Sigmoid colon (tissue), 6 donors: ENCODE measurements at regions not wholly inside any gene's neighbourhood (a gene's known extent, or its start where the extent isn't known, plus 50 kb on each side); places are given as distances from the start of the nearest gene placed in this dataset.

ENCODE experiments used
- DNase-seq: peaks from one replicate; pipeline ENCODE4 v3.0.0-alpha.2; 2019
- H3K27ac ChIP-seq, 4 donors: fragments of 200-600 bp; sonication (generic); one replicate each; pipeline ENCODE4 v1.5.1; 2016 to 2019; ENCODE audit warnings: mild to moderate bottlenecking in 1 of 4
- H3K27me3 ChIP-seq, 3 donors: fragments of 200-600 bp; sonication (generic); one replicate each; pipeline ENCODE4 v1.5.1; 2019; ENCODE audit warnings: mild to moderate bottlenecking in 1 of 3
- H3K36me3 ChIP-seq, 4 donors: fragments of 200-600 bp; sonication (generic); one replicate each; pipeline ENCODE4 v1.5.1; 2016 to 2019
- H3K4me1 ChIP-seq, 4 donors: fragments of 200-600 bp; sonication (generic); one replicate each; pipeline ENCODE4 v1.5.1; 2017 to 2019
- H3K4me3 ChIP-seq, 4 donors: fragments of 200-600 bp; sonication (generic); one replicate each; pipeline ENCODE4 v1.5.1; 2017 to 2019; ENCODE audit warnings: mild to moderate bottlenecking in 2 of 4, moderate library complexity in 1 of 4
- H3K9me3 ChIP-seq, 4 donors: fragments of 200-600 bp in 3 of 4; sonication (generic) in 3 of 4; one replicate each; pipeline versions ENCODE4 v1.5.1 to v1.6.1; 2013 to 2019
- CTCF ChIP-seq, 4 experiments: fragments of 450-650 bp in 3 of 4; fragments of 200-600 bp in 1 of 4; IDR thresholded peaks; one replicate each; pipeline ENCODE4 v1.5.1; 2016 to 2019; ENCODE audit warnings: antibody characterized with exemption in 4 of 4, mild to moderate bottlenecking in 3 of 4, moderate library complexity in 2 of 4
- EP300 ChIP-seq, 4 donors: sonication (generic); formaldehyde crosslinking; IDR thresholded peaks; one replicate each; pipeline ENCODE4 v1.6.1; 2017; ENCODE audit warnings: antibody characterized with exemption in 4 of 4
- POLR2A ChIP-seq, 2 donors: fragments of 450-650 bp; IDR thresholded peaks; one replicate each; pipeline ENCODE4 v1.6.1; 2016; ENCODE audit warnings: antibody characterized with exemption in 2 of 2, mild to moderate bottlenecking in 2 of 2, moderate library complexity in 2 of 2
- POLR2AphosphoS5 ChIP-seq, 4 donors: sonication (generic); formaldehyde crosslinking; IDR thresholded peaks; one replicate each; pipeline ENCODE4 v1.6.1; 2017; ENCODE audit warnings: antibody characterized with exemption in 4 of 4
- WGBS, 2 donors: extraction: QIAGEN DNeasy Blood & Tissue Kit; methylation state at CpG; one replicate each; pipeline ENCODE4 v1.1.7; 2013; 5-methylcytosine and 5-hydroxymethylcytosine counted together
- intact Hi-C: fragments of 100-400 bp; cut with DNase I; formaldehyde crosslinking; loops from one replicate; pipeline ENCODE4 v1.15.1; 2023
- donor health status: healthy with polysubstance abuse.
- donor health status: healthy.

GRCh38 chr9:16342246-16343020, 528.0 kb downstream of the BNC2 start:
- Histone ChIP-seq H3K27me3 (no peaks in the 10 kb centered on the region), H3K4me3 (no peak overlapping the region), H3K9me3 (no peaks in the 10 kb centered on the region), H3K4me1 (peaks cover 0 to 14% (median 0%) of the 10 kb centered on the region in 4 donors), H3K36me3 (no peaks in the 10 kb centered on the region), H3K27ac (peak overlapping the region in 1 of 4 donors; percentile 61)
- TF ChIP-seq POLR2AphosphoS5 (IDR thresholded peaks at IDR 0.05) (no peak), CTCF (IDR thresholded peaks at IDR 0.05) (no peak), EP300 (IDR thresholded peaks at IDR 0.05) (no peak), POLR2A (IDR thresholded peaks at IDR 0.05) (no peak)
- 90 to 92% methylated on average over 7 of the region's 7 CpGs for WGBS, 2 donors
- intact Hi-C loops, result no loop called here
- DNase-seq, result no peak

GRCh38 chr9:16343249-16344237, 526.9 kb downstream of the BNC2 start:
- H3K4me3 ChIP-seq, result no peak overlapping the region
- intact Hi-C loops, result no loop called here
- no peaks in the 10 kb centered on the region for H3K9me3 ChIP-seq
- no peaks in the 10 kb centered on the region for H3K27me3 ChIP-seq
- WGBS, 2 donors, result 76 to 79% methylated on average over 12 of the region's 12 CpGs
- no peaks in the 10 kb centered on the region for H3K36me3 ChIP-seq
- peaks cover 0 to 11% (median 0%) of the 10 kb centered on the region in 4 donors for H3K4me1 ChIP-seq
- no peak for TF ChIP-seq POLR2A (IDR thresholded peaks at IDR 0.05)
- TF ChIP-seq POLR2AphosphoS5 (IDR thresholded peaks at IDR 0.05), result no peak
- no peak for TF ChIP-seq CTCF (IDR thresholded peaks at IDR 0.05)
- no peak for TF ChIP-seq EP300 (IDR thresholded peaks at IDR 0.05)
- H3K27ac ChIP-seq, result peak overlapping the region in 3 of 4 donors; percentile 29 to 61 (median 34)
- DNase-seq, result no peak

- 77 to 82% methylated on average over 6 of the region's 6 CpGs for WGBS, 2 donors
- intact Hi-C loops, result no loop called here
- Histone ChIP-seq H3K9me3 (no peaks in the 10 kb centered on the region), H3K27ac (peak overlapping the region in 3 of 4 donors; percentile 29 to 61 (median 34)), H3K36me3 (no peaks in the 10 kb centered on the region), H3K4me1 (peaks cover 0 to 11% (median 0%) of the 10 kb centered on the region in 4 donors), H3K4me3 (no peak overlapping the region), H3K27me3 (no peaks in the 10 kb centered on the region)
- DNase-seq, result no peak
- TF ChIP-seq EP300 (IDR thresholded peaks at IDR 0.05), result no peak
- TF ChIP-seq POLR2AphosphoS5 (IDR thresholded peaks at IDR 0.05), result no peak
- no peak for TF ChIP-seq CTCF (IDR thresholded peaks at IDR 0.05)
- TF ChIP-seq POLR2A (IDR thresholded peaks at IDR 0.05), result no peak
Measured at GRCh38 chr9:16344343-16344742, 526.1 kb downstream of the BNC2 start.

GRCh38 chr9:16345902-16346301, 524.6 kb downstream of the BNC2 start:
- Histone ChIP-seq H3K4me3 (no peak overlapping the region), H3K27me3 (no peaks in the 10 kb centered on the region), H3K27ac (no peak overlapping the region), H3K4me1 (peaks cover 0 to 11% (median 0%) of the 10 kb centered on the region in 4 donors), H3K36me3 (no peaks in the 10 kb centered on the region), H3K9me3 (no peaks in the 10 kb centered on the region)
- TF ChIP-seq EP300 (IDR thresholded peaks at IDR 0.05) (no peak), CTCF (IDR thresholded peaks at IDR 0.05) (no peak), POLR2A (IDR thresholded peaks at IDR 0.05) (no peak)
- DNase-seq, result no peak
- intact Hi-C loops, result no loop called here
- WGBS, 2 donors, result 93 to 96% methylated on average over 3 of the region's 3 CpGs
